IPS-20b (cell line): ENCODE measurements at regions not wholly inside any gene's neighbourhood (a gene's known extent, or its start where the extent isn't known, plus 50 kb on each side); places are given as distances from the start of the nearest gene placed in this dataset.
"Not testable (repeated sequence)": the region's sequence is repeated elsewhere in the genome, so short reads cannot be mapped to it uniquely, and the experiment has no call there.

ENCODE experiments used
- H3K27ac ChIP-seq: one replicate; pipeline ENCODE4 v1.5.1; 2013; ENCODE audit warnings: low read length
- H3K27me3 ChIP-seq: 2 replicates; pipeline ENCODE4 v1.6.1; 2013; ENCODE audit warnings: mild to moderate bottlenecking, low read length, inconsistent platforms; ENCODE audit not compliant: insufficient read depth
- H3K36me3 ChIP-seq: 2 replicates; pipeline ENCODE4 v1.6.1; 2013; ENCODE audit warnings: low read depth, mild to moderate bottlenecking, inconsistent platforms, low read length, moderate library complexity; ENCODE audit not compliant: insufficient read depth
- H3K4me1 ChIP-seq: 2 replicates; pipeline ENCODE4 v1.6.1; 2013; ENCODE audit warnings: mild to moderate bottlenecking, control low read depth, inconsistent platforms, low read length, moderate library complexity; ENCODE audit not compliant: insufficient read depth
- H3K4me3 ChIP-seq: 2 replicates; pipeline ENCODE4 v1.5.1; 2013; ENCODE audit warnings: mild to moderate bottlenecking, low read length, inconsistent platforms
- H3K9ac ChIP-seq: 2 replicates; pipeline ENCODE4 v1.6.1; 2013; ENCODE audit warnings: low read depth, mild to moderate bottlenecking, inconsistent platforms, low read length, moderate library complexity
- H3K9me3 ChIP-seq: 2 replicates; pipeline ENCODE4 v1.6.1; 2013; ENCODE audit warnings: mild to moderate bottlenecking, low read depth, low read length, inconsistent platforms; ENCODE audit not compliant: insufficient read depth

DNA sequence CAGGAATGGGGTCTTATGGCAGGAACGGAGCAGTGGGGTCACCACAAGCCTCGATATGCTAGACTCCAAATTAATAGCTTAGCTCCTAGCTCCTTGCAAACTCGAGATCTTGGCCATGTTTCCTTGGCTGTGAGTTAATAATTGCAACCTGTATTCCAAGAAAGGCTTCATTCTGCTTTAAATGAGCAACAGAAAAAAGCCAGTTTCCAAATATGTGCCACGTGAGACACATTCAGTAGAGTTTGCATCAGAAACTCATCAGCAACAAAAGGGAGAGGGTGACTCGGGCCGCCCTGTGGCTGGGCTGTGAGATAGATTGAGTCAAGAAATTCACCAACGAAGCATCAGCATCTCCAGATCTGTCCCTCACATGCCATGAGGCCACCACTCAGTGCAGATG lies 112.0 kb downstream of the NPTX2 start:
- no peak overlapping the region for H3K27ac ChIP-seq
- no peaks in the 10 kb centered on the region for H3K9me3 ChIP-seq
- no peaks in the 10 kb centered on the region for H3K27me3 ChIP-seq
- peak overlapping the region; percentile 24; the same call in 1 of the 2 replicates for H3K9ac ChIP-seq
- no peaks in the 10 kb centered on the region for H3K36me3 ChIP-seq
- H3K4me1 ChIP-seq = peaks cover 14% of the 10 kb centered on the region
- H3K4me3 ChIP-seq = no peak overlapping the region

DNA sequence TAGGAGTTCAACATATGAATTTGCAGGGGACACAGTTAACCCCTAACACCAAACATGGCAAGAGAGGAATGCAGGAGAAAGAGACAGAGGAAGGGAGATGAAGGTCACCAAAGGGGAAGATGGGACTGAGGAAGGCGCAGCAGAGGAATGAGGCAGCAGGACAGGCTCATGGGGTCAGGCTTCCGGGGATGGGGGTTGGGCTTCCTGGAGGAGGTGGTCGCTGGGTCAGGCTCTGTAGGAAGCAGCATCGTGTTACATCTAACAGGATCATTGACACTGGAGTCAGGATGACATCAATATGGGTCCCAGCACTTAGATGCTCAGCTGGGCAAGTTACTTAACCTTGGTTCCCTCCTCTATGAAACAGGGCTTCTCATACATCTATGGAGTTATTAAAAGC lies 113.2 kb downstream of the NPTX2 start:
- Histone ChIP-seq H3K4me3 (no peak overlapping the region), H3K27me3 (no peaks in the 10 kb centered on the region), H3K9ac (no peak overlapping the region), H3K4me1 (peaks cover 14% of the 10 kb centered on the region), H3K36me3 (no peaks in the 10 kb centered on the region), H3K9me3 (no peaks in the 10 kb centered on the region), H3K27ac (no peak overlapping the region)

DNA sequence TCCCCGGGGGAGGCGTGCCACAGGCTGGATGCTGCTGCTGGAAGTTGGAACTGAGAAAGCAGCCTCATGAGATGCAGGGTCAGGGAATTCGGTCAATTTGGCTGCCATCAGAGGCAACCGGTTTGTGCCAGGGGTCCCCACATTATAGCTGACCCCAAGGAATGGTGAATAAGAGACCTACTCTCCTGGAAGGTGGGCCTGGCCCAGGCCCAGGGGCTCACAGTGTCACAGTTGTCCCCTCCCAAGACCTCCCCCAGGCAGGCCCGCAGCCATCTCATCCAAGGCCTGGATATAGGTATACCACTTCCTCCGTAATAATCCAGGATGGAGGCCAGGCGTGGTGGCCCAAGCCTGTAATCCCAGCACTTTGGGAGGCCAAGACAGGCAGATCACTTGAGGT lies 114.6 kb downstream of the NPTX2 start:
- H3K4me3 ChIP-seq = no peak overlapping the region
- H3K9me3 ChIP-seq = no peaks in the 10 kb centered on the region
- H3K4me1 ChIP-seq = peaks cover 14% of the 10 kb centered on the region
- no peaks in the 10 kb centered on the region for H3K27me3 ChIP-seq
- no peak overlapping the region for H3K9ac ChIP-seq
- H3K27ac ChIP-seq = no peak overlapping the region
- no peaks in the 10 kb centered on the region for H3K36me3 ChIP-seq

- H3K9ac ChIP-seq = no peak overlapping the region
- no peak overlapping the region for H3K27ac ChIP-seq
- H3K4me3 ChIP-seq = no peak overlapping the region
- no peaks in the 10 kb centered on the region for H3K27me3 ChIP-seq
- no peaks in the 10 kb centered on the region for H3K9me3 ChIP-seq
- no peaks in the 10 kb centered on the region for H3K36me3 ChIP-seq
- peaks cover 11% of the 10 kb centered on the region for H3K4me1 ChIP-seq
These were observed 116.0 kb downstream of the NPTX2 start for GRCh38 chr7:98733036-98733435.

GRCh38 chr7:98735801-98736200 lies 118.7 kb downstream of the NPTX2 start:
- Histone ChIP-seq H3K4me1 (no peaks in the 10 kb centered on the region), H3K27me3 (no peaks in the 10 kb centered on the region), H3K9ac (no peak overlapping the region), H3K4me3 (no peak overlapping the region), H3K36me3 (no peaks in the 10 kb centered on the region), H3K27ac (no peak overlapping the region), H3K9me3 (no peaks in the 10 kb centered on the region)

- H3K9ac ChIP-seq, H3K36me3 ChIP-seq, H3K4me1 ChIP-seq, H3K9me3 ChIP-seq, H3K4me3 ChIP-seq, H3K27me3 ChIP-seq, H3K27ac ChIP-seq: not testable (repeated sequence)
These were observed 119.4 kb downstream of the NPTX2 start for GRCh38 chr7:98736461-98736860.

DNA sequence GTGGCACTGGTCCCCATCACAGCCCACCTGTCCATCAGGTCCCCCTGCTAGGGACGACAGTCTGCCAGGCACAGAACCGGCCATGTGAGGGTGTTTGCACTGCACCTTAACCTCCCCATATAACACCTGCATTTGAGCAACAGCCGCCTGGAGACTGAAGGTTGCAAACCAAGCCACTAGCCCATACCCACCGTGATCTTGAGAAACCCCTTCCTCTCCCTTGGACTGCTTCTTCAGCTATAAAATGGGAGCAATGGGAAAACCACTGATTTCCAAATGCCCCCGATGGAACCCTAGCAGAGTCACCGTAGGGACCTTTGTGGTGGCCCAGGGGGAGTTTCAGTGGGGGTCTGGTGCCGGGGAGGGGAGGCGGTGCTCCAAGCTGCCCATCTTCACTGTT lies 120.1 kb downstream of the NPTX2 start:
- Histone ChIP-seq H3K27me3 (no peaks in the 10 kb centered on the region), H3K27ac (no peak overlapping the region), H3K36me3 (no peaks in the 10 kb centered on the region), H3K4me3 (no peak overlapping the region), H3K9ac (no peak overlapping the region), H3K4me1 (no peaks in the 10 kb centered on the region), H3K9me3 (no peaks in the 10 kb centered on the region)

DNA sequence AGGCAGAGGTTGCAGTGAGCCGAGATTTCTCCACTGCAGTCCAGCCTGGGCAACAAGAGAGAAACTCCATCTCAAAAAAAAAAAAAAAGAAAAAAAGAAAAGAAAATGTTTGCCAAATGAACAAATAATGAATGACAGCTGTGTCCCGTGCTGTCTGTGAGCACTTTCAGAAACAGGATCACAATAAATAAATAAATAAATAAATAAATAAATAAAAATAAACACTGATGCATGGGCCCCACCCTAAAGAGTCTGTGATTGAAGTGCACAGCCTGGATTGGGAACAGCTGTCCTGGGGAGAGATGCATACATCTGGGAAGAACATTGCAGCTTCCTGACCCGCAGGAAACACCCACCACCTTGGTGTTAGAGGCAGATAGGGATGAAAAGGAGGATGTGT lies 123.6 kb downstream of the NPTX2 start:
- Histone ChIP-seq H3K27ac (no peak overlapping the region), H3K4me1 (no peaks in the 10 kb centered on the region), H3K36me3 (no peaks in the 10 kb centered on the region), H3K9me3 (no peaks in the 10 kb centered on the region), H3K9ac (no peak overlapping the region), H3K4me3 (no peak overlapping the region), H3K27me3 (no peaks in the 10 kb centered on the region)

DNA sequence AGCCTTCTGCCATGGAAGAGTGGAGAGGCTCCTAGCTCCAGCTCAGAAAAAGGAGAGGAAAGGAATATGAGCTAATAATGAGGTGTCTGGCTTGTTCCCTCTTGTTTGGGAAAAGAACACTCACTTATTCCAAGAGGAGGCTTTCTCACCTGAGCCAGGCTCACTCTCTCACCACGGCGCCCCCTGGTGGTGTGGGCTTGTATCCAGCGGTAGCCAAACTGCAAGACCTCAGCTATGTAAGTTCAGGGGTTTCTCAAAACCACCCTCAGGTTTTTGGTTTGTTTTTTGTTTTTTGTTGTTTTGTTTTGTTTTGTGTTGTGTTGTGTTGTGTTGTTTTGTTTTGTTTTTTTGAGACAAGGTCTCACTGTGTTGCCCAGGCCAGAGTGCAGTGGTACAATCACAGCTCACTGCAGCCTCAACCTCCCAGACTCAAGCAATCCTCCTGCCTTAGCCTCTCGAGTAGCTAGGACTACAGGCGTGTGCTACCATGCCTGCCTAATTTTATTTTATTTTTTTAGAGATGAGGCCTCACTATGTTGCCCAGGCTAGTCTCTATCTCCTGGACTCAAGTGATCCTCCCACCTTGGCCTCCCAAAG lies 124.0 kb downstream of the TMEM130 start:
- H3K4me1 ChIP-seq = no peaks in the 10 kb centered on the region
- no peak overlapping the region for H3K27ac ChIP-seq
- H3K9ac ChIP-seq = no peak overlapping the region
- H3K27me3 ChIP-seq = no peaks in the 10 kb centered on the region
- H3K4me3 ChIP-seq = no peak overlapping the region
- no peaks in the 10 kb centered on the region for H3K9me3 ChIP-seq
- H3K36me3 ChIP-seq = no peaks in the 10 kb centered on the region

DNA sequence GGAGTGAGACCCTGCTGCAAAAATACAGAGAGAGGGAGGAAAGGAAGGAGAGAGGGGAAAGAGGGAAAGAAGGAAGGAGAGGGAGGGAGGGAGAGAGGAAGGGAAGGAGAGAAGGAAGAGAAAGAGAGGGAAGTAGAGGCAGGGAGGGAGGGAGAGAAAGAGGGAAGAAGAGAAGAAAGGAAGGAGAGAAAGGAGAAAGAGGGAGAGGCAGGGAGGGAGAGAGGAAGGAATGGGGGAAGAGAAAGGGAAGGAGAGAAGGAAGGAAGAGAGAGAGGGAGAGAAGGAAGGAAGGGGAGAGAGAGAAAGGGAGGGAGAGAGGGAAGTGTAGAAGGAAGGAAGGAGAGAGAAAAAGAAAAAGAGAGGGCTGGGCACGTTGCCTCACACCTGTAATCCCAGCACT lies 121.7 kb downstream of the TMEM130 start:
- Histone ChIP-seq H3K9ac (no peak overlapping the region), H3K9me3 (no peaks in the 10 kb centered on the region), H3K27ac (no peak overlapping the region), H3K4me3 (no peak overlapping the region), H3K36me3 (no peaks in the 10 kb centered on the region), H3K4me1 (no peaks in the 10 kb centered on the region), H3K27me3 (no peaks in the 10 kb centered on the region)

DNA sequence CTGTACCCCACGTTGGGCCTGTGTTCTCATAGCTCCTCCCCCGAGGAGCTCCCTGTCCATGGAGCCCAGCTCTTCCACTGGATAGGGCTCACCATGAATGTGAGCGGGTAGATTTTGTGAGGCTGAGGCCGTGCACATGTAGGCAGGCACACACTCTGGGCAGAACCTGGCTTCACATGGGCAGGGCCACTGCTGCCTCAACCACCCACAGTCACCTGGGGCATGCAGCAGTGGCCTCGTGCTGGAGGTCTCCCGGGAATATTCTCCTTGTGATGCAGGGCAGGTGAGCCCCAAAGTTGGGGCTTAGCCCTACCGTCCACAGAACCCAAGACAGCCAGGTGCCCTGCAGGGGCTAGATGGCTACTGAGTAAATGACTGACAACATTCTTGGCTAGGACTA lies 116.6 kb downstream of the TMEM130 start:
- Histone ChIP-seq H3K27me3 (no peaks in the 10 kb centered on the region), H3K4me3 (no peak overlapping the region), H3K27ac (no peak overlapping the region), H3K9me3 (no peaks in the 10 kb centered on the region), H3K4me1 (no peaks in the 10 kb centered on the region), H3K36me3 (no peaks in the 10 kb centered on the region), H3K9ac (no peak overlapping the region)

DNA sequence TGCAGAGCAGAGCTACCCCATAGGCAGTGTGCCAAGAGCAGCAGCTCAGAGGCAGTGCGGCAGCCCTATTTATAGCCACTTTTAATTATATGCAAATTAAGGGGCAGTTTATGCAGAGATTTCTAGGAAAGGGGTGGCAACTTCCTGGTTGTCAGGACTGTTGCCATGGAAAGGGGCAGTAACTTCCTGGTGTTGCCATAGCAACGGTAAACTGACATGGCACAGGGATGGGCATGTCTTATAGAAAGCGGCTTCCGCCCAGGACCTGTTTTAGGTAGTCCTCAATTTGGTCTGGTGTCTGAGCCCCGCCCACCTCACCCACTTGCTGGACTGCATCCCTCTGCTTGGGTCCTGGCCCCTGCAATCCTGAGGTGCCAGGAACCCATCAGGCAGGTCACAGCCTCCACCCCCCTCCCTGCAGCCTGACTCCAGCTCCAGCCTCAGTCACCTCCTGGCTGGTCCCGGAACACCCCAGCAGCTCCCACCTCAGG lies 115.8 kb downstream of the TMEM130 start:
- H3K4me3 ChIP-seq = no peak overlapping the region
- H3K9ac ChIP-seq = no peak overlapping the region
- H3K27me3 ChIP-seq = no peaks in the 10 kb centered on the region
- H3K27ac ChIP-seq = no peak overlapping the region
- no peaks in the 10 kb centered on the region for H3K9me3 ChIP-seq
- no peaks in the 10 kb centered on the region for H3K4me1 ChIP-seq
- no peaks in the 10 kb centered on the region for H3K36me3 ChIP-seq
